HG03139 (cell line): ENCODE measurements at regions not wholly inside any gene's neighbourhood (a gene's known extent, or its start where the extent isn't known, plus 50 kb on each side); places are given as distances from the start of the nearest gene placed in this dataset.

Experiments used
- ATAC-seq: cut with Tn5 transposase; IDR thresholded peaks from one replicate; pipeline ENCODE4 v1.9.1; 2021; ENCODE audit not compliant: unreplicated experiment

GRCh38 chr4:19999775-20000414 lies 251.8 kb upstream of the SLIT2 start:
- ATAC-seq = no peak

GRCh38 chr4:19999276-19999675 lies 252.4 kb upstream of the SLIT2 start:
- ATAC-seq = no peak

- ATAC-seq = no peak
Measured at GRCh38 chr4:19993242-19993641, 258.5 kb upstream of the SLIT2 start.

GRCh38 chr4:19992471-19993093 lies 259.1 kb upstream of the SLIT2 start:
- ATAC-seq = no peak

- no peak for ATAC-seq
Measured at GRCh38 chr4:19987746-19988145, 264.0 kb upstream of the SLIT2 start.

- no peak for ATAC-seq
Measured at GRCh38 chr4:19983072-19983471, 268.6 kb upstream of the SLIT2 start.

GRCh38 chr4:19982556-19982955 lies 269.1 kb upstream of the SLIT2 start:
- no peak for ATAC-seq

- no peak for ATAC-seq
Measured at GRCh38 chr4:19971829-19972228, 279.9 kb upstream of the SLIT2 start.

GRCh38 chr4:19969492-19969891 lies 282.2 kb upstream of the SLIT2 start:
- no peak for ATAC-seq

- ATAC-seq = no peak
Measured at GRCh38 chr4:19961091-19961490, 290.6 kb upstream of the SLIT2 start.

- ATAC-seq = no peak
Measured at GRCh38 chr4:19958848-19959247, 292.9 kb upstream of the SLIT2 start.

GRCh38 chr4:19947349-19947748 lies 304.4 kb upstream of the SLIT2 start:
- no peak for ATAC-seq

- ATAC-seq = no peak
Measured at GRCh38 chr4:19945979-19946380, 305.7 kb upstream of the SLIT2 start.

- ATAC-seq = no peak
Measured at GRCh38 chr4:19945501-19945900, 306.2 kb upstream of the SLIT2 start.

- ATAC-seq = no peak
Measured at GRCh38 chr4:19944806-19945205, 306.9 kb upstream of the SLIT2 start.

- ATAC-seq = no peak
Measured at GRCh38 chr4:19944251-19944650, 307.5 kb upstream of the SLIT2 start.

GRCh38 chr4:19941434-19941833 lies 310.3 kb upstream of the SLIT2 start:
- ATAC-seq = no peak

GRCh38 chr4:19940861-19941260 lies 310.8 kb upstream of the SLIT2 start:
- no peak for ATAC-seq

- ATAC-seq = no peak
Measured at GRCh38 chr4:19936476-19936875, 315.2 kb upstream of the SLIT2 start.

- ATAC-seq = no peak
Measured at GRCh38 chr4:19930742-19931141, 321.0 kb upstream of the SLIT2 start.

GRCh38 chr4:19927381-19927780 lies 324.3 kb upstream of the SLIT2 start:
- no peak for ATAC-seq

GRCh38 chr4:19925516-19925915 lies 326.2 kb upstream of the SLIT2 start:
- ATAC-seq = no peak

- ATAC-seq = no peak
Measured at GRCh38 chr4:19924761-19925160, 326.9 kb upstream of the SLIT2 start.
